HG03354 (cell line): ENCODE measurements at regions not wholly inside any gene's neighbourhood (a gene's known extent, or its start where the extent isn't known, plus 50 kb on each side); places are given as distances from the start of the nearest gene placed in this dataset.
A peak's percentile ranks its signal among the peaks of the same experiment; 100 is the strongest.

Experiments used
- ATAC-seq: cut with Tn5 transposase; IDR thresholded peaks from one replicate; pipeline ENCODE4 v1.9.1; 2021; ENCODE audit warnings: mild to moderate bottlenecking; ENCODE audit not compliant: unreplicated experiment, poor library complexity, severe bottlenecking

DNA sequence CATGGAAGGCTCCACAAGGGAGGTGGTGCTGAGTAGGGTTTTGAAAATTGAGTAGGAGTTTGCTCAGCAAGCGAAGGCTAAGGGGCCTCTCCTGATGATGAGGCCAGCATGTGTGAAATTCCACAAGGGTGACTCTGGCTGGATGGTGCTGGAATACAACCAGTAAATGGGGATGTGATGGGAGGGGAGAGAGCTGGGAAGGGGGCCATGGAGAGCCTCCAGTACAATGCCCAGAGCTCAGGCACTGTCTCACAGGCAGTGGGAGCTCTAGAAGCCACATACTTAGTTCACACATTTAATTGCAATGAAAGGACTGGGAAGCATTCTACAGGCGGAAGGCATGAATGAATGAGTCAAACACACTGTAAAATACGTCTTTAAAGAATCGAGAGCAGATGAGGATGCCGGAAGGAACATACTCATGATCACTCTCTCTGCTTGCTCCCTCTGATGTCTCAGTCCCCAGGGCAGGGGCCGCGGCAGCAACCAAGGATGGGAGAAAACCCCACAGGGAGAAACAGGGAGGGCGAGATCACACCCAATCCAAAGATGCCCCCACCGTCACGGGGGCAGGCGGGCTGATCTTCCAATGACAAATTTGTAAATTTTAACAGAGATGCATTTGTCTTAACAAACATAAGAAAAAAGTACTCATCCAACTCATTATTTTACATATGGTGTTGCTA lies 261.0 kb downstream of the NSG2 start:
- no peak for ATAC-seq

DNA sequence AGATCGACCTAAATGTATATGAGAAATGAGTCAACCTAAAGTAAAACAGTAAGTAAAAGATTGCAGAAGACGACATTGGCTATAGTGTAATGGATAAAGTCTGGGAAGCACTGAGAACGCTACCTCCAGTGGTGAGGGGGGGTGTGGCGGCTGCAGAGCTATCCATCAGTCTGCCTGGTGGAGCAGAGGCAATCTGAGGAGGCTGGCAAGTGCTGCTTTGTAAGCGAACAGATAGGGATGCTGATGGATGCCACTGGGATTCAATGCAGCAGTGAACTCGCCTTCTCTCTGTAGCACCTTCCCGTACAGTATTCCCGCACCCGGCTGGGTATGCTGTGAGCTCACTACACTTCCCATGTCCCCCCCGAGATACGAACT lies 261.5 kb downstream of the NSG2 start:
- ATAC-seq: no peak

DNA sequence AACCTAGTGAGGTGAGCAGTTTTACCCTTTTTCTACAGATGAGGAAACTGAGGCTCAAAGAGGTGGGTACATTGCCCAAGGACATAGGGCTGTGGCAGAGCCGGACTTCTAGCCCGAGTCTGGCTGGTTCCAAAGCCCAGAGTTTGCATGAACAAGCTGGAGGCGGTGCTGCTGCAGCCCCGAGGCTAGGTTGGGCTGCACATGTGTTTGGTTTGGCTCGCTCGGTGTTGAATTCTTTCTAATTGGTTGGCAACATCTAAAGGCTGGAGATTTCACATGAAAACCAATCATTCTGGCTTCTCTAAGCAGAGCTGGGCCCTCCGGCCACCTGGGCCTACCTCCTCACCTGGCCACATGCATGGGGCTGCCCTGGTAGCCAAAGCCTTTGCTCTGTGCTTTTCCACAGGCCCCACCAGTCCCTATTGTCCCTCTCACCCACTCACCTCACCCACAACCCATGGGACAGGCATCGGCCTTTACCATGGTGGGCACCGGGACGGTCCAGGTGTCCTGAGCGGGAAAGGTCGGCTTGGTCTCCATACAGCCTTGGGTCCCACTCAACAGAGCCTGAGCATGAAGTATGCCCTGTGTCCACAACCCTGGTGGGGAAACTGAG lies 262.3 kb downstream of the NSG2 start:
- no peak for ATAC-seq

DNA sequence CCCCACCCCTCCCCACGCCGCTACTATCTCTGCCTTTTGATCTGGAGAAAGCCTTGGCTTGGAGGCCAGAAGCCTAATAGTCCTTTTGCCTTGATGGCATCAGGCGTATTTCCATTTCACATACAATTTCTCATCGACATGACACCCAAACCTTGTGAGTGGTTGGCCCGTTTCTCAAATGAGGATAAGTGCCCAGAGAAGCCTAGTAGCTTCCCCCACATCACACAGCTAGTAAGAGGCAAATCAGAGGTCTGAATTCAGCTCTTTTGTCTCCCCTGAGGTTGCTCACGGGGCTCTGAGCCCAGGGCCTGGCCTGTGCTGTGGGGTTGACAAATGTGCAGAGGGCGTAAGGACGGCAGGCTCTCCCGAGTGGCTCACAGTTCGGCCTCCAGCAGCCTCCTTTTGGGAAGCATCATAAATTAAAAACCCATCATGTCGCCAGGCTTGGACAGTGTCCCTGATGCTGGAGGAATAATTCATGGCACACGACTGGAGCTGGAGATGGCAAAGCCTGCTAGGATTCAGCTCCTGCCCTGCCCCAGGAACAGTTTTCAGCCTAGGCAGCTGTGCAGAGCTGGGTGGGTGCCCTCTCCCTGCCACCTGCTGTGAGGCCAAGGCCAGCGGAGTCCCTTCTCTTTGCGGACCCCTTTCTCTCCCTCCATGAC lies 263.8 kb downstream of the NSG2 start:
- no peak for ATAC-seq

DNA sequence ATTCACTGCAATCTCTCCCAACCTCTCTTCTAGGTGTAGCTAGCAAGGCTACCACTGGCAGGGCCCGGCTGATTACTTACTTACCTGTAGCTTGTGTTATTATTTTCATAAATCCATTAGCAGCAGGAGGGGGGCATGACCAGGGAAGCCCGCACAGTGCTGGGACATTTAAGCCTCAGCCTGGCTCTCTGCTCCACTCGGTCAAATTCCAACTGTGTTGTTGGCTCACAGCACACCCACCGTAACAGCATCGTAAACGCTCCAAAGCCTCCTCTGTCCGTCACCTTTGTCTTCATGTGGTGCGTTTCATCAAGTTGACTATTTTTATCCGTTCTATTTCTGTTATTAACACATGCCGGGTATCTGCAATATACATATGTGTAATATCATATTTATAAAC lies 264.7 kb downstream of the NSG2 start:
- ATAC-seq: no peak

DNA sequence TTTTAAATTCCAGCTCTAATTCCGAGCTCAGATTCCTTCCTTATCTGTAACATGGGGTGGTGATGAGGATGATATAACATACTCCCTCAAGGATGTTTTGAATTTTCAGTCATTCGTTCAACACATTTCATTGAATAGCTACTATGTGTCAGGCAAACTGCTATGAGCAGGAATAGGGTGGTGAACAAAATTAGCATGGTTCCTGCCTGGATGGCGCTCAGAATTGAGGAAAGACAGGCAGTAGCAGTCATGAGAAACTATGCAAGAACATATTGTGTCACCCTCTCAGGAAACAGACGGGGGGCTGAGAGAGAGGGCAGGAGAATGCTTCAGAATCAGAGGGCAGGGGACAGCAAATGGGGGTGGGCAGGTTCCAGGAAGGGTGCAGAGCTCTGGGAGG lies 265.2 kb downstream of the NSG2 start:
- no peak for ATAC-seq

DNA sequence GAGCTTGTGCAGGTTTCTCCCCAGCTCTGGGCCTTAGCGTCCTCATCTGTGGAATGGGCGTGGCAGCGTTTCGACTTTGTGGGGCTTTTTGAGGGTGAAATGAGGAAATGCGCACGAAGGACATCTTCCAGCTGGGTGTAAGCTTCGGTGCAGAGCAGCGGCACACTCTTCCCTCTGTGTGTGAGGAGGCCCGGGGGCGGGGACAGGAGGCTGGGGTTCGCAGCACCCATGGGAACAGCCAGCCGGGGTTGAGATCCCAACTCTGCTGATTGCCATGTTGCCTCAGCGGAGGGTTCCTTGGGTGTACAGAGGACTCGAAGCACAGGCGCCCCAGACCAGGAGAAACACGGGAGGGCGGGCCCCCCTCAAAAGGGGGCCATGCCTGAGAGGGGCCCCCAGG lies 265.6 kb downstream of the NSG2 start:
- ATAC-seq: no peak

DNA sequence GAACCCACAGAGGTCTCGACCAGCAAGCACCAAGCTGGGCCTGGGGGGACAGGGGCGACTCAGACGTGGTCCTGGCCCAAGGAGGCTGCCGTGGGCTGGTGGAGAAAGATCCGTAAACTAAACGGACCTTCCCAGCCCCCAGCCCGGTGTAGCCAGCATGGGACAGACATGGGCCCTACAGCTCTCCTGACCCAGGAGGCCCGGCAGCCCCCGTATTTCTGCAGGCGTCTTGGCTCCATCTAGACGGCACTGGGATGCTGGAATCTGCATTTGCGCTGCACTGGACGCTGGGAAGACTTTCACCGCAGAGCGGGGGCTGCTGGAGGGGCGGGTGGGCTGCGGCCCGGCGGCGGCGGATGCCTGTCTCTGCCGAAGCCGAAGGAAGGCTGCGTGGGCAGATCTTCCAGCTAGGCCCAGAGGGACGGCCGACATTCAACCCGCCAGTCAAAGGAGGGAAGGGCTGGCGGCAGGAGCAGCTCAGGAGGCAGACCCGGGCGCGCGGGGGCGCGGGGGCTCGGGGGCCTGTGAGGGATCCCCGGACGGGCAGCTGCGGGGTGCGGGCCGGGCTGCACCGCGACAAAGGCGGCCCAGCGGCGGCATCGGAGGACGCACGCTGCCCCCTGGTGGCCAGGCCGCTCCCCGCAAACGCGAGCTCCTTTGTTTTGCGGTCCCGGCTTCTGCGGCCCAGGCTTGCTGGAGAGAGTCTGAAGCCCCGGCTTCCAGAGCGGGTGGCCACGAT lies 266.2 kb downstream of the NSG2 start:
- peak; percentile 86 for ATAC-seq

DNA sequence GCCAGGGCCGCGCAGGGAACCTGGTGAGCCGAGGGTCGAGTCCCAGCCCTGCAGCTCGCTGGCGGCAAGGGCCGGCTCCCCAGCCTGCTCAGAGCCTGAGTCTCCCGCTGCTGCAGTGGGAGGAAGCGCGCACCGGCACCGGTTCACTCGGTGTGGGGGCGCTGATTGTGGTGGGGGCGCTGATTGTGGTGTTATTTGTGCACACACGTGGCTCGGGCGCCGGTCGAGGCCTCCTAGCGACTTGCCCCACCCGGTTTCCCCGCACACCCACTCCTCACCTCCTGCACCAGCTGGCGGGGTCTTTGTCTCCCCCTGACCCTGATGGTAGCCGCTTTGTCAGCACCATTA lies 266.7 kb downstream of the NSG2 start:
- ATAC-seq: peak; percentile 28

DNA sequence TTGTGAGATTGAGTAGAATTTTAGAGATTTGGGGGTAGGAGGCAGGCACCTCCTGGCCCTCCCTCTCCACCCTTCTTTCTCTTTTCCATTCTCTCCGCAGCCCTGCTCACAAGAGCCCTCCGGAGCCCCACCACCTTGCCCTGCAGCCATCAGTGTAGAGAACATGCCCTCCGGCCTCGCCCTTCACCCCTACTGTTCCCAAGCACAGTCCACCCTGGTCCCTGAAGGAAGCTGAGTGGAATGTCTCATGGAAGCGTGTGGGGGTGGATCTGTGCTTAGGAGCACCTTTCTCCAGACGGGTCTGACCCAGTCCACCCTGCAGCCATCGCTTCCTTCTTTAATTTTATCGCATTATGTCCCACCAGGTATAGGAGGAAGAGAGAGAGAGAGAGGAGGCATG lies 267.1 kb downstream of the NSG2 start:
- ATAC-seq: no peak

DNA sequence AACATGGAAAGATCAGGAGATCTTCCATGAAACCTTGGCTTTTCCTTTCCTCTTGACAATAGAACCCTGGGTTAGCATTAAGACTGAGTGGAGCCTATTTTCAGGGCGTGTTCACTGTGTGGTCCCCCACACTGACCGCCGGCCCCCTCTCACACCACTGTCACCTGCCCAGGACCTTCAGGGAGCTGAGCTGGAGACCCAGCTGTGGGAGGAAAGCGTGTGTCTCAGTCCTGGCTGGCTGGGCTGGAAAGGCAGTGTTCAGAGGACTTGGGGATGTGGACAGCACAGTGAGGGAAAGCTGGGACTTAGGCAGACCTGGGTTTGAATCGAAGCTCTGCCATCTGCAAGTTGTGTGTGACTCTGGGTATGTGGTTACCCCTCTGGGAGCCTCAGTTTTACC lies 268.1 kb downstream of the NSG2 start:
- ATAC-seq: no peak

DNA sequence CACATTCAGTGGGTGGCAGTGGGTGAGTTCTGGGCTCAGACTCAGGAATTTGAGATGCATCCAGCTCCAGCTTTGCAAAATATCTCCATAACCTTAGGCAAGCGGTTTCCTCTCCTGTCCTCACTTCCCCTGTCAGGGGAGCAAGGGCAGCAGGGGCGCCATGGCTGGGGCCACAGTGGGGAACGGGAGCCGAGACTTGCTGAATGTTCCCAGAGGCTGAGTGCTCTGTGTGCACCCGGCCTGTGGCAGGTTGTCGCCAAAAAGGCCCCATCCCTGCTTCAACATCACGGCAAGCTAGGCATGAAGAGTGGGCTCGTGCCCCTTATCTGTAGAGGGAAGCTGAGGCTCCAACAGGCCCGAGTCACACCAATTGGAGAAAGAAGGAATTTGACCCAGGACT lies 268.8 kb downstream of the NSG2 start:
- ATAC-seq: no peak

DNA sequence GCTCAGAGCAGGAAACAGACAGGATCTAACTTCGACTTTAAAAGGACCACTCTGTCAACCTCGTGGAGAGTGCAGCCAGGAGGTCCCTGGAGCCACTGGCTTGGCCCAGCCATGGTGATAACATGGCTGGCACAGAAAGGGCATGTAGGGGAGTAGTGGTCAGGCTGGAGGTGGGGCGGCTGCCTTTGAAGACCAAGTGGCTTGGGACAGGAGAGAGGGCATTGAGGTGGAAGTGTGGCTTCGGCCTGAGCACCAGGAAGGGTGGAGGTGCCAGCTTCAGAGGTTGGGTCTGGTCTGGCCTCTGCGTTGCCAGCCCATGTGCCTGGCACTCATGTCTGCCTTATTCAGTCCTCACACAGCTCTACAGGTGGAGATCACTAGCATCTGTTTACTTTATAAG lies 270.0 kb downstream of the NSG2 start:
- ATAC-seq: no peak

DNA sequence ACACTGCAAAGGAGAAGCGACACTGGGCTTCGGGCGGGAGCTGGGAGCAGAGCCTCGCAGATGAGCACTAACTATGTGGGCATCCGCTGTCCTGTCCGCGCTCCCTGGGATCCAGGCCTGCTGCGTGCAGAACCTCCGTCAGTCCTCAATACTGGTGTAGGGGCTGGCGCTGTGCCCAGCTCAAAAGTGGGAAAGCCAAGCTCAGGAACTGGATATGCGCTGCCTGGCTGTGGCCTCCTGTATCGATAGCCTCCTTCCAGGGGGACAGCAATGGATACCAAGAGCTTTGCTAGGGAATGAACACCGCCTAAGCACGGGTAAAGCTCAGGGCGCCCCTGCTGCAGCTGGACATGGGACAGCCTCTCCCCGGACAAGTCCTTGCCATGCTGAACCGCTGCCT lies 270.4 kb downstream of the NSG2 start:
- ATAC-seq: no peak

DNA sequence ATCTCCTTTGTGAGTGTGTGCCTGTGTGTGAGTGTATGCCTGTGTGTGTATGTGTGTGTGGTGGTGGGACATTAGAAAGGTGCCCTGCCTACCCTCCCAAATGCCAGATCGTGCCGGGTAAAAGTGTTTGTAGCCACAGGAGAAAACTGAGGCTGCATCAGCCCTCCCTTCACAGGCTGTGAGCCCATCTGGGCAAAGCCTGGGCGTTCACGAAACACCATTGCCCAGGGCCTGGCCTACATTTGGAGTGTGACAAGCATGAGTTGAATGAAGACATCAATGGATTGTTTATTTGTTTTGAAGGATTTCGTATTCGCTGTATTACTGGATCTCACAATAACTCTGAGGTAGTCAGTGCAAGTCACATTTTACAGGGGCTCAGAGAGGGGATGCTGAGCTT lies 270.8 kb downstream of the NSG2 start:
- ATAC-seq: no peak

DNA sequence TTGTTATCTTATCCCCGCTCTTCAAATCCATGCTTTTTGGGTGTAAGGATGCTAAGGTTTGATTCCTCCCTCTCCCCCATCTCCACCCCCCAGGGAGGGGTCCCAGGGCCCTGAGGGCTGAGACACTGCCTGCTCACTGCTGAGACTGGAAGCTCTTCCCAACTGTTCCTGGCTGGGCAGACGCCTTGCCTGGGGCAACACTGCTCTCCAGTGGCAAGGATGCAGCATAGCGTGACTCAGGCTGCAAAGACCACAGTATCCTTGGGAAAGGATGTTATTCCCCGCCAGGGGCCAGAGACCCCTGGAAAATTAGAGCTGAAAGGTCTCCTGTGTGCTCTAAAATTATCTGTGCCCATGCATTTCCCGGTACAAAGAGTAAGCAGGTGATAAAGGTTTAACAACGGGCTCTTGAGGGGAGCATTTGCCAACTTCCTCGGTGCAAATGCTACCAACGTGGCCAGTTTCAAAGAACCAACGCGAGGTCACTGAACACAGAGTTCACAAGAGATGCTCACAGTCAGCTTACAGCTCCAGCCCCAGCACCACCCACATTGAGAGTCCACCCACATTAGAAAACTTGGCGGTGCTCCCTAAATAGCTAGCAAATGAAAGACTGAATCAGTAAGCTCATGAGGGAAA lies 271.9 kb downstream of the NSG2 start:
- ATAC-seq: no peak

DNA sequence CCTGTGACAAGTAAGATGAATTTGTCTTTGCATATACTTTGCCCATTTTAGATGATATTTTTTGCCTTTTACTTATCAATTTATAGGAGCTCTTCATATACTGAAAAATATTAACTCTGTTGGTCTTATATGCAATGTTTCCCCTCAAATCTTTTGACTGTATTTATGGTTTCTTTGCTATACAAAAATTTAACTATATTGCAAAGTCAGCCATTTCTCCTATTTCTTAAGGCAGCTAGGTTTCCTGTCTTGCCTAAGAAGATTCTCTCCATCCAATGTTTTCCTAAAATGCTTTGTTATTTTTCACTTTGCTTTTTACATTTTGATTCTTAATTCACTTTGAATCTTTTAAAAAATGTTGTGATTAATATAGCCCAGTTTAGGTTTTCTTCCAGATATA lies 273.1 kb downstream of the NSG2 start:
- ATAC-seq: no peak

DNA sequence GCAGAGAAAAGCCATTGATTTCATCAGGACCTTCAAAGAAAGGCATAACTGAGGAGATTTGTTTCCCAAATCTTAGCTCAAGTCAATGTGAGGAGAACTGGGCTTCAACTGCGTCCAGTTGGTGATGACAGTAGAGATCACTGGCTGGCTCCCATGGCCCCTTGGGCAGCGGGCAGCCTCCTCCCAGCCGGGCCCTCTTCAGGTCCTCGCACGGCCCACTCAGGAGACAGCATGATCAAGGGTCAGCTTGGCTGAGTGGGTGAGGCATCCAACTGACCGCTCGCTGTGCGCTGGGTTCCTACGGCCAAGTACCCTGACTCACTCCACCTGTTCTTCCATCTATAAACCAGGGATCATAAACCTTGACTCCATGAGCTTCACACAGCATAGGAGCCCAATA lies 274.0 kb downstream of the NSG2 start:
- no peak for ATAC-seq

DNA sequence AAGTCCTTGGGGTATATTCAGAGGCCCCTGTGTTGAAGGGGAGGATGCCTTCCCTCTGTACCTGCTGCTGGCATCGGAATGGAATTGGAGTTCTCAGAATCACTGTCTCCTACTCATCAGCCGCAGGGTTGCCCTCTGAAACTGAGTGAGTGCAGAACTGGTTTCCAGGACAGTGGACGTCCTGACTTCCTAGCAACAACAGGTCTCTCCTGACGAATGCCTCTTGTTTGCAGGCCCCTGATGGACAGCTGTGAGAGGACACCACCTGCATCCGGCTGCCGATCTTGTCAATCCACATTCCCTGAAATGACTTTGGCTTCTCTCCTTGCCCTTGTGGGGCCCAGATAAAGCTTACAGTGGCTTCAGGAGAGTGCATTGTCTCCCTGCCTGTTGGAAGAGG lies 274.5 kb downstream of the NSG2 start:
- ATAC-seq: no peak

DNA sequence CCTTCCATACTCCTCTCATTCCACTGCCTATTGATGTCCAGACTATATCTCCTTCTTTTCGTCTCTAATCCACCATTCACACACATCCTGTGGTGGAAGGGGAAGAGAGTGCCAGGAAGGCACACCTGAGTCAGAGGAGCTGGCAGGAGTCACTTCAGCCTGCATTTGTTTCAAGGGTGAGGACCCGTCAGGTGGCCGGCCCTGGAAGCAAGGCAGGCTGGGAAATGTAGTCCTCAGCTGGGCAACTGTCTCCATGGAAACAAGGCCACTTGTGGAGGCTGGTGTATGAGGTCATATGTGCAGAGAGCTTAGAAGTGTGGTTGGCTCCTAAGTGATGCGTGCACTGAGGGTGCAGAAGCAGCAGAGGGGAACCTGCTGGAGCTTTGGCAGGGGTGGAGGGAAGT lies 278.4 kb downstream of the NSG2 start:
- peak; percentile 81 for ATAC-seq
